HCT116 (cell line): ENCODE measurements at regions not wholly inside any gene's neighbourhood (a gene's known extent, or its start where the extent isn't known, plus 50 kb on each side); places are given as distances from the start of the nearest gene placed in this dataset.

Experiments
- ATAC-seq: fragments of 200-7000 bp; cut with Tn5 transposase; 2 replicates; pipeline ENCODE4 v1.9.1; 2020; ENCODE audit warnings: mild to moderate bottlenecking, moderate library complexity
- BruUV-seq: library from RNA; stranded (reverse); fragments of 400-500 nt; replicated peaks from 2 replicates; lab custom pipeline; 2021; lab: Mats Ljungman, UMichigan
- CTCF ChIA-PET: fragments of 300-600 bp; sonication (Branson Sonifier 250); formaldehyde crosslinking; loops from one replicate; lab custom pipeline; 2021; ENCODE audit warnings: antibody characterized with exemption; lab: Charles Lee
- POLR2A ChIA-PET: fragments of 300-600, 350-600 bp; sonication (Branson Sonifier 250); formaldehyde crosslinking; loops from one replicate; lab custom pipeline; 2021; ENCODE audit warnings: antibody characterized with exemption; lab: Charles Lee
- RAD21 ChIA-PET, 2 experiments: fragments of 300-600 bp; sonication (Branson Sonifier 250); formaldehyde crosslinking; loops; one replicate each; lab custom pipeline; 2023; ENCODE audit warnings: low total read pairs in 2 of 2; ENCODE audit not compliant: uncharacterized antibody in 2 of 2, unreplicated experiment in 2 of 2, low non-redundant PET in 1 of 2; lab: Charles Lee
- DNase-seq: peaks from one replicate; pipeline ENCODE4 v3.0.0-alpha.2; 2010; ENCODE audit warnings: low read depth, low spot score
- H2AFZ ChIP-seq: fragments of 200-600 bp; shearing (Covaris generic), sonication (generic); 2 replicates; pipeline ENCODE4 v1.6.1; 2017; ENCODE audit warnings: low read depth, mixed run types, mixed read lengths, antibody characterized with exemption, low read length; ENCODE audit not compliant: poor library complexity, severe bottlenecking
- H3K27ac ChIP-seq: 2 replicates; pipeline ENCODE4 v1.5.1; 2012; ENCODE audit warnings: low read depth, low read length
- H3K27me3 ChIP-seq: fragments of 200-600 bp; sonication (generic); 2 replicates; pipeline ENCODE4 v1.6.1; 2016; ENCODE audit warnings: mixed run types, low read length, mixed read lengths; ENCODE audit not compliant: insufficient read depth
- H3K36me3 ChIP-seq, 2 experiments: fragments of 200-500 bp in 1 of 2; fragments of 200-600 bp in 1 of 2; sonication (Bioruptor generic) in 1 of 2; sonication (generic) in 1 of 2; 2 replicates each; pipeline versions ENCODE4 v1.5.1 to v1.6.1; 2014 to 2016; ENCODE audit warnings: low read length in 2 of 2, inconsistent platforms in 1 of 2, mixed read lengths in 1 of 2, mixed run types in 1 of 2; ENCODE audit not compliant: insufficient read depth in 2 of 2, control insufficient read depth in 1 of 2
- H3K4me1 ChIP-seq, 2 experiments: fragments of 200-600 bp in 1 of 2; sonication (generic) in 1 of 2; 2 replicates each; pipeline versions ENCODE4 v1.5.1 to v1.6.1; 2012 to 2017; ENCODE audit warnings: low read length in 2 of 2, inconsistent platforms in 1 of 2, mild to moderate bottlenecking in 1 of 2, mixed read lengths in 1 of 2, mixed run types in 1 of 2, moderate library complexity in 1 of 2; ENCODE audit not compliant: insufficient read depth in 2 of 2, control insufficient read depth in 1 of 2
- H3K4me2 ChIP-seq: fragments of 200-600 bp; sonication (generic); 2 replicates; pipeline ENCODE4 v1.6.1; 2017; ENCODE audit warnings: mixed run types, low read length, mixed read lengths
- H3K4me3 ChIP-seq, 2 experiments: fragments of 200-600 bp in 1 of 2; sonication (generic) in 1 of 2; replicated peaks in 1 of 2; 2 replicates each; pipeline ENCODE4 v1.5.1; 2011 to 2016; ENCODE audit warnings: low read length in 2 of 2, control low read depth in 1 of 2, low read depth in 1 of 2, mild to moderate bottlenecking in 1 of 2, mixed read lengths in 1 of 2, mixed run types in 1 of 2
- H3K79me2 ChIP-seq: fragments of 200-600 bp; sonication (generic); 2 replicates; pipeline ENCODE4 v1.6.1; 2017; ENCODE audit warnings: mild to moderate bottlenecking, mixed run types, low read length, moderate library complexity, mixed read lengths; ENCODE audit not compliant: insufficient read depth
- H3K9ac ChIP-seq: fragments of 200-600 bp; sonication (generic); 2 replicates; pipeline ENCODE4 v1.6.1; 2016; ENCODE audit warnings: low read length, mixed read lengths
- H3K9me2 ChIP-seq: fragments of 200-600 bp; sonication (generic), shearing (Covaris generic); 2 replicates; pipeline ENCODE4 v1.6.1; 2017; ENCODE audit warnings: mixed run types, mild to moderate bottlenecking, moderate library complexity; ENCODE audit not compliant: insufficient read depth
- H3K9me3 ChIP-seq, 2 experiments: fragments of 200-500 bp in 1 of 2; fragments of 200-600 bp in 1 of 2; sonication (Bioruptor generic) in 1 of 2; sonication (generic) in 1 of 2; 2 replicates each; pipeline ENCODE4 v1.6.1; 2014 to 2017; ENCODE audit warnings: low read length in 2 of 2, mixed read lengths in 2 of 2, inconsistent platforms in 1 of 2, low read depth in 1 of 2, mild to moderate bottlenecking in 1 of 2, mixed run types in 1 of 2, moderate library complexity in 1 of 2; ENCODE audit not compliant: control insufficient read depth in 1 of 2, insufficient read depth in 1 of 2
- H4K20me1 ChIP-seq: fragments of 200-600 bp; sonication (generic), shearing (Covaris generic); 2 replicates; pipeline ENCODE4 v1.6.1; 2017; ENCODE audit warnings: mixed run types, mild to moderate bottlenecking, moderate library complexity; ENCODE audit not compliant: insufficient read depth
- ATF3 ChIP-seq: IDR thresholded peaks from 2 replicates; pipeline ENCODE4 v1.6.1; 2012
- CBX3 ChIP-seq: IDR thresholded peaks from 2 replicates; pipeline ENCODE4 v1.6.1; 2012; ENCODE audit warnings: low read depth
- CTCF ChIP-seq, 3 experiments: fragments of 200-600 bp in 1 of 3; sonication (generic) in 1 of 3; IDR thresholded peaks in 2 of 3; conservative IDR thresholded peaks in 1 of 3; 2 replicates each; pipeline ENCODE4 v1.5.1; 2012 to 2017; ENCODE audit warnings: low read depth in 2 of 3, low read length in 2 of 3, antibody characterized with exemption in 1 of 3, borderline replicate concordance in 1 of 3, control low read depth in 1 of 3, mild to moderate bottlenecking in 1 of 3, mixed read lengths in 1 of 3, mixed run types in 1 of 3, moderate library complexity in 1 of 3; ENCODE audit not compliant: insufficient read depth in 1 of 3
- EGR1 ChIP-seq: IDR thresholded peaks from 2 replicates; pipeline ENCODE4 v1.6.1; 2012; ENCODE audit warnings: low read depth
- EZH2 ChIP-seq: fragments of 200-600 bp; sonication (generic); IDR thresholded peaks from 2 replicates; pipeline ENCODE4 v1.6.1; 2017; ENCODE audit warnings: antibody characterized with exemption, mixed run types
- EZH2phosphoT487 ChIP-seq: fragments of 200-600 bp; IDR thresholded peaks from 2 replicates; pipeline ENCODE4 v1.6.1; 2018; ENCODE audit warnings: antibody characterized with exemption, borderline replicate concordance
- FOSL1 ChIP-seq: IDR thresholded peaks from 2 replicates; pipeline ENCODE4 v1.6.1; 2012; ENCODE audit warnings: low read depth
- JUND ChIP-seq: IDR thresholded peaks from 2 replicates; pipeline ENCODE4 v1.6.1; 2012
- POLR2AphosphoS5 ChIP-seq: IDR thresholded peaks from 2 replicates; pipeline ENCODE4 v1.6.1; 2011; ENCODE audit warnings: mild to moderate bottlenecking, low read depth, low read length, moderate library complexity
- RAD21 ChIP-seq: IDR thresholded peaks from 2 replicates; pipeline ENCODE4 v1.6.1; 2012; ENCODE audit warnings: low read depth, mild to moderate bottlenecking
- SIN3A ChIP-seq: IDR thresholded peaks from 2 replicates; pipeline ENCODE4 v1.6.1; 2012; ENCODE audit warnings: low read depth
- SP1 ChIP-seq: IDR thresholded peaks from 2 replicates; pipeline ENCODE4 v1.6.1; 2012; ENCODE audit warnings: low read depth
- ZBTB33 ChIP-seq: IDR thresholded peaks from 2 replicates; pipeline ENCODE4 v1.6.1; 2011; ENCODE audit warnings: mild to moderate bottlenecking, low read length, moderate library complexity; ENCODE audit not compliant: insufficient replicate concordance; ENCODE audit errors: extremely low read depth
- ZNF274 ChIP-seq: fragments of 200-500 bp; sonication (Bioruptor generic); IDR thresholded peaks from 2 replicates; pipeline ENCODE4 v1.6.1; 2014; ENCODE audit warnings: mild to moderate bottlenecking, low read depth, low read length, inconsistent platforms
- intact Hi-C: fragments of 100-400 bp; cut with micrococcal nuclease; formaldehyde crosslinking; loops from 2 replicates; pipeline ENCODE4 v1.10.0; 2022

DNA sequence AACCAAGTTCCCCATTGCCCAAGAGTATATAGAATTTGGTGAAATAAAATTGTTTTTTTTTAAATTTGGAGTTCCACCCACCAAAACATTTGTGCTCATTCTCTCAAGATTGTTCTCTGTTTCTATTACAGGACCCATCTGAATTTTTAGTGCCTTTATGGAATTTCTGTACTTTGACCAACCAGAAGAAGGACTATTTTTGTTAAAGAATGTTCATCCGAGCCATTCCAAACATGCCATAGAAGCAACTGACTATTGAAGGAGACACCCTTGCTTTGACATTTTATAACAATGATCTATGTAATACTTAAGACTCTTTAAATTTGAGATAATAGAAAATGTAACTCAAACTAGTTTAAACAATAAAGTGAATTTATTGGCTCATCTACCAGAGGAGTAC is 655.7 kb upstream of the ADAMTS5 start:
- DNase-seq (no peak), ATAC-seq (no peak)
- ChIA-PET POLR2A (no interaction called here), CTCF (no interaction called here), RAD21 (no interaction called here)
- H3K4me2 ChIP-seq = no peak overlapping the region
- no peaks in the 10 kb centered on the region for H3K4me1 ChIP-seq
- no peaks in the 10 kb centered on the region for H3K79me2 ChIP-seq
- H3K4me3 ChIP-seq = no peak overlapping the region
- H3K9ac ChIP-seq = no peak overlapping the region
- peaks cover 21 to 26% of the 10 kb centered on the region in 2 experiments; a peak in 2 of 4 replicates for H3K9me3 ChIP-seq
- no peaks in the 10 kb centered on the region for H4K20me1 ChIP-seq
- no peak overlapping the region for H2AFZ ChIP-seq
- no peaks in the 10 kb centered on the region for H3K9me2 ChIP-seq
- intact Hi-C loops = no loop called here
- no peaks in the 10 kb centered on the region for H3K36me3 ChIP-seq
- no peak overlapping the region for H3K27ac ChIP-seq
- no peaks in the 10 kb centered on the region for H3K27me3 ChIP-seq
- no TSS peak for BruUV-seq
- no peak for TF ChIP-seq EZH2phosphoT487
- no peak for TF ChIP-seq CTCF (IDR thresholded peaks at IDR 0.05 in 2 of 3, conservative IDR thresholded peaks at IDR 0.05 in 1 of 3; ENCODE audit: borderline replicate concordance in 1 of 3, insufficient read depth in 1 of 3, low read depth in 2 of 3, low read length in 2 of 3)
- no peak for TF ChIP-seq FOSL1
- TF ChIP-seq ATF3 = no peak
- TF ChIP-seq EZH2 = no peak

- Histone ChIP-seq H3K4me1 (no peaks in the 10 kb centered on the region), H3K79me2 (no peaks in the 10 kb centered on the region), H3K36me3 (no peaks in the 10 kb centered on the region), H3K27ac (no peak overlapping the region), H3K9me2 (no peaks in the 10 kb centered on the region), H3K4me3 (no peak overlapping the region), H2AFZ (no peak overlapping the region), H4K20me1 (no peaks in the 10 kb centered on the region), H3K9me3 (peaks cover 10 to 38% of the 10 kb centered on the region in 2 experiments; a peak in 2 of 4 replicates), H3K9ac (no peak overlapping the region), H3K27me3 (no peaks in the 10 kb centered on the region), H3K4me2 (no peak overlapping the region)
- ATAC-seq (no peak), DNase-seq (no peak)
- no TSS peak for BruUV-seq
- ChIA-PET CTCF (no interaction called here), POLR2A (no interaction called here), RAD21 (no interaction called here)
- intact Hi-C loops = no loop called here
- TF ChIP-seq SP1 (no peak), RAD21 (no peak), CTCF (IDR thresholded peaks at IDR 0.05 in 2 of 3, conservative IDR thresholded peaks at IDR 0.05 in 1 of 3; ENCODE audit: borderline replicate concordance in 1 of 3, insufficient read depth in 1 of 3, low read depth in 2 of 3, low read length in 2 of 3) (no peak), POLR2AphosphoS5 (no peak), EZH2 (no peak), FOSL1 (no peak), CBX3 (no peak), ATF3 (no peak), JUND (no peak), SIN3A (no peak), EGR1 (no peak), ZNF274 (no peak), ZBTB33 (no peak)
These were observed 647.3 kb upstream of the ADAMTS5 start for GRCh38 chr21:27614231-27614630.
